Neutrophil (primary cell): ENCODE measurements at regions not wholly inside any gene's neighbourhood (a gene's known extent, or its start where the extent isn't known, plus 50 kb on each side); places are given as distances from the start of the nearest gene placed in this dataset.

Experiments used
- H3K27ac ChIP-seq: fragments of 200-600 bp; sonication (generic); 2 replicates; pipeline ENCODE4 v1.5.1; 2016; ENCODE audit warnings: mild to moderate bottlenecking, moderate library complexity
- H3K27me3 ChIP-seq: fragments of 200-600 bp; sonication (generic); 2 replicates; pipeline ENCODE4 v1.6.0; 2016; ENCODE audit warnings: mild to moderate bottlenecking
- H3K36me3 ChIP-seq: fragments of 200-600 bp; sonication (generic); 2 replicates; pipeline ENCODE4 v1.5.1; 2017
- H3K4me1 ChIP-seq, 2 experiments: fragments of 200-600 bp in 1 of 2; sonication (generic) in 1 of 2; 1 replicate in 1 of 2; 2 replicates in 1 of 2; pipeline versions ENCODE4 v1.5.1 to v1.6.1; 2013 to 2016; ENCODE audit warnings: low read depth in 1 of 2, low read length in 1 of 2, mild to moderate bottlenecking in 1 of 2, moderate library complexity in 1 of 2; ENCODE audit not compliant: control insufficient read depth in 1 of 2, insufficient read depth in 1 of 2
- H3K4me3 ChIP-seq, 2 experiments: fragments of 200-600 bp in 1 of 2; sonication (generic) in 1 of 2; 1 replicate in 1 of 2; 2 replicates in 1 of 2; pipeline ENCODE4 v1.5.1; 2013 to 2016; ENCODE audit warnings: low read depth in 1 of 2, low read length in 1 of 2, mild to moderate bottlenecking in 1 of 2, moderate library complexity in 1 of 2
- H3K9me3 ChIP-seq: fragments of 200-600 bp; sonication (generic); 2 replicates; pipeline ENCODE4 v1.5.1; 2016
- CTCF ChIP-seq: fragments of 200-600 bp; sonication (generic); IDR thresholded peaks from 2 replicates; pipeline ENCODE4 v1.5.1; 2016; ENCODE audit warnings: antibody characterized with exemption

GRCh38 chr2:33777786-33778185, 178.7 kb upstream of the FAM98A start:
- no peaks in the 10 kb centered on the region for H3K27me3 ChIP-seq
- H3K9me3 ChIP-seq = no peaks in the 10 kb centered on the region
- no peaks in the 10 kb centered on the region for H3K36me3 ChIP-seq
- no peak overlapping the region for H3K4me3 ChIP-seq
- H3K4me1 ChIP-seq = no peaks in the 10 kb centered on the region
- no peak for TF ChIP-seq CTCF
- H3K27ac ChIP-seq = no peak overlapping the region

- H3K9me3 ChIP-seq = no peaks in the 10 kb centered on the region
- no peak overlapping the region for H3K4me3 ChIP-seq
- no peak overlapping the region for H3K27ac ChIP-seq
- no peaks in the 10 kb centered on the region for H3K36me3 ChIP-seq
- no peaks in the 10 kb centered on the region for H3K27me3 ChIP-seq
- H3K4me1 ChIP-seq = no peaks in the 10 kb centered on the region
- no peak for TF ChIP-seq CTCF
Measured at GRCh38 chr2:33775306-33775705, 176.2 kb upstream of the FAM98A start.

GRCh38 chr2:33770023-33770422, 170.9 kb upstream of the FAM98A start:
- no peak for TF ChIP-seq CTCF
- no peaks in the 10 kb centered on the region for H3K36me3 ChIP-seq
- H3K27ac ChIP-seq = no peak overlapping the region
- no peaks in the 10 kb centered on the region for H3K27me3 ChIP-seq
- no peaks in the 10 kb centered on the region for H3K4me1 ChIP-seq
- no peaks in the 10 kb centered on the region for H3K9me3 ChIP-seq
- no peak overlapping the region for H3K4me3 ChIP-seq

- Histone ChIP-seq H3K9me3 (no peaks in the 10 kb centered on the region), H3K4me3 (no peak overlapping the region), H3K36me3 (no peaks in the 10 kb centered on the region), H3K4me1 (no peaks in the 10 kb centered on the region), H3K27ac (no peak overlapping the region), H3K27me3 (no peaks in the 10 kb centered on the region)
- TF ChIP-seq CTCF = no peak
Measured at GRCh38 chr2:33766175-33766574, 167.1 kb upstream of the FAM98A start.

- no peak overlapping the region for H3K4me3 ChIP-seq
- H3K27ac ChIP-seq = no peak overlapping the region
- H3K9me3 ChIP-seq = no peaks in the 10 kb centered on the region
- H3K4me1 ChIP-seq = no peaks in the 10 kb centered on the region
- no peak for TF ChIP-seq CTCF
- no peaks in the 10 kb centered on the region for H3K27me3 ChIP-seq
- no peaks in the 10 kb centered on the region for H3K36me3 ChIP-seq
Measured at GRCh38 chr2:33765122-33765521, 166.0 kb upstream of the FAM98A start.

- H3K9me3 ChIP-seq = no peaks in the 10 kb centered on the region
- H3K4me3 ChIP-seq = no peak overlapping the region
- no peak for TF ChIP-seq CTCF
- H3K4me1 ChIP-seq = no peaks in the 10 kb centered on the region
- no peaks in the 10 kb centered on the region for H3K36me3 ChIP-seq
- no peak overlapping the region for H3K27ac ChIP-seq
- no peaks in the 10 kb centered on the region for H3K27me3 ChIP-seq
Measured at GRCh38 chr2:33764551-33764950, 165.5 kb upstream of the FAM98A start.
